Occipital lobe (tissue), 1 donor: ENCODE measurements at regions not wholly inside any gene's neighbourhood (a gene's known extent, or its start where the extent isn't known, plus 50 kb on each side); places are given as distances from the start of the nearest gene placed in this dataset.

Source experiments
- DNase-seq: peaks from one replicate; lab custom pipeline; 2025; lab: John Stamatoyannopoulos, UW

DNA sequence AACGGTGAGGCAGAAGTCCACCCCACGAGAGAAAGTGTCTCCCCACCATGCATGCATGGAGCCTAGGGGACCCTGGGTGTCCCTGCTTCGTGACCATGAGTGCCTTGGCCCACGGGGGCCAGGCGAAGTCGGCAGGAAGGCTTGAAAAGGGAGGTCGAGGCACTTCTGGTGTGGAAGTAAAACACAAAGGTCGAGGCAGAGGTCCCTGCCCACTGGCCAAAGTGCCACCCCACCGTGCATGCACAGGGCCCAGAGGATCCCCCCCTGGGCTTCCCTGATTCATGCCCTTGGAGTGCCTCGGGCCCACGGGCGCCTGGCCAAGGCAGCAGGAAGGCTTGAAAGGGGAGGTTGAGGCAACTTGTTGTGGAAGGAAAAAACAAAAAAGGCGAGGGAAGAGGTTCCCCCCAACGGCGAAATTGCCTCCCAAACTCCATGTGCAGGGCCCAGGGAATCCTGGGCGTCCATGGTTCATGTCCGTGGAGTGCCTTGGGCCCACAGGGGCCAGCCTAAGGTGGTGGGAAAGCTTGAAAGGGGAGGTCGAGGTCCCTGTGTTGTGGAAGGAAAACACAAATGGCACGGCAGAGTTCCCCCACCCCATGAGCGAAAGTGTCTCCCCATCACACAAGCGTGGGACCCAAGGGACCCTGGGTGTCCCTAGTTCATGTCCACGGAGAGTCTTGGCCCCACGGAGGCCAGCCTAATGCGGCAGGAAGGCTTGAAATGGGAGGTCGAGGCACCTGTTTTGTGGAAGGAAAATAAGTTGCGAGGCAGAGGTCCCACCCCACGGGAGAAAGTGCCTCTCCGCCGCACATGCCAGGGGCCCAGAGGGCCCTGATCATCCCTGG is 372.1 kb downstream of the ALG10 start:
- DNase-seq = no peak

DNA sequence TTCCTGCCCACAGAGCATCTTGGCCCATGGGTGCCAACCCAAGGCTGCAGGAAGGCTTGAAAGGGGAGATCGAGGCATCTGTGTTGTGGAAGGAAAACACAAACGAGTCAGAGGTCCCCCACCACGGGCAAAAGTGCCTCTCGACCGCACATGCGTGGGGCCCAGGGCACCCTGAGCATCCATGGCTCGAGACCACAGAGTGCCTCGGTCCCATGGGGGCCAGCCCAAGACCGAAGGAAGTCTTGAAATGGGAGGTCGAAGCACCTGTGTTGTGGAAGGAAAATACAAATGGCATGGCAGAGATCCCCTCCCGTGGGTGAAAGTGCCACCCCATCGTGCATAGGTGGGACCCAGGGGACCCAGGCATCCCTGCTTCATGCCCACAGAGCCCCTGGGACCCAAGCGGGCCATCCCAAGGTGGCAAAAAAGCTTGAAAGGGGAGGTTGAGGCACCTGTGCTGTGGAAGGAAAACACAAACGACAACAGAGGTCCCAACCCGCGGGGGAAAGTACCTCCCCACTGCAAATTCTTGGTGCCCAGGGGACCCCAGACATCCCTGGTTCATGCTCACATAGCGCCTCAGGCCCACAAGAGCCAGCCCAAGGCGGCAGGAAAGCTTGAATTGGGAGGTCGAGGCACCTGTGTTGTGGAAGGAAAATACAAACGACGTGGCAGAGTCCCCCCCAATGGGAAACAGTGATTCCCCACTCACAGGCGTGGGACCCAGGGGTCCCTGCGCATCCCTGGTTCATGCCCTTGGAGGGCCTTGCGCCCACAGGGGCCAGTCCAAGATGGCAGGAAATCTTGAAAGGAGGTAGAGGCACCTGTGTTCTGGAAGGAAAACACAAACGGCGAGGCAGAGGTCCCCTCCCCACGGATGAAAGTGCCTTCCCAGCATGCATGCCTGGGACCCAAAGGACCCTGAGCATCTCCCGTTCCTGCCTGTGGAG is 373.0 kb downstream of the ALG10 start:
- no peak for DNase-seq

GRCh38 chr12:34396006-34396860 is 373.9 kb downstream of the ALG10 start:
- no peak for DNase-seq

GRCh38 chr12:34396861-34397590 is 374.7 kb downstream of the ALG10 start:
- no peak for DNase-seq

- DNase-seq = no peak
These were observed 375.5 kb downstream of the ALG10 start for GRCh38 chr12:34397591-34398365.

DNA sequence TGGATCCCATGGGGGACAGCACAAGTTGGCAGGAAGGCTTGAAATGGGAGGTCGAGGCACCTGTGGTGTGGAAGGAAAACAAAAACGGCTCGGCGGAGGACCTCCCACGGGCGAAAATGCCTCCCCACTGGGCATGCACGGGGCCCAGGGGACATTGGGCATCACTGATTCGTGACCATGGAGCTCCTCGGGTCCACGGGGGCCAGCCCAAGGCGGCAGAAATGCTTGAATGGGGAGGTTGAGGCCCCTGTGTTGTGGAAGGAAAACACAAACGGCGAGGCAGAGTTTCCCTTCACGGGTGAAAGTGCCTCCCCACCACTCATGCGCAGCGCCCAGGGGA is 376.0 kb downstream of the ALG10 start:
- no peak for DNase-seq

- no peak for DNase-seq
These were observed 376.7 kb downstream of the ALG10 start for GRCh38 chr12:34398706-34399630.

GRCh38 chr12:34399631-34400410 is 377.5 kb downstream of the ALG10 start:
- DNase-seq = no peak

DNA sequence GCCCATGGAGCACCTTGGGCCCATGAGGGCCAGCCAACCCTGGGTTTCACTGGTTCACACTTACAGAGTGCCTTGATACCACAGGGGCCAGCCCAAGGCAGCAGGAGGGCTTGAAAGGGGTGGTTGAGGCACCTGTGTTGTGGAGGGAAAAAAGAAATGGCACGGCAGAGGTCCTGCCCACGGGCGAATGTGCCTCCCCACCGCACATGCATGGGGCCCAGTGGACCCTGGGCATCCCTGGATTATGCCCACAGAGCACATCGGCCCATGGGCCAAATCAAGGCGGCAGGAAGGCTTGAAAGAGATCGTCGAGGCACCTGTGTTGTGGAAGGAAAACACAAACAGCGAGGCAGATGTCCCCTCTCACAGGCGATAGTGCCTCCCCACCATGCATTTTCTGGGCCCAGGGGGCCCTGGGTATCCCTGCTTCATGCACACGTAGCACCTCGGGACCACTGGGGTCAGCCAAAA is 378.1 kb downstream of the ALG10 start:
- no peak for DNase-seq

DNA sequence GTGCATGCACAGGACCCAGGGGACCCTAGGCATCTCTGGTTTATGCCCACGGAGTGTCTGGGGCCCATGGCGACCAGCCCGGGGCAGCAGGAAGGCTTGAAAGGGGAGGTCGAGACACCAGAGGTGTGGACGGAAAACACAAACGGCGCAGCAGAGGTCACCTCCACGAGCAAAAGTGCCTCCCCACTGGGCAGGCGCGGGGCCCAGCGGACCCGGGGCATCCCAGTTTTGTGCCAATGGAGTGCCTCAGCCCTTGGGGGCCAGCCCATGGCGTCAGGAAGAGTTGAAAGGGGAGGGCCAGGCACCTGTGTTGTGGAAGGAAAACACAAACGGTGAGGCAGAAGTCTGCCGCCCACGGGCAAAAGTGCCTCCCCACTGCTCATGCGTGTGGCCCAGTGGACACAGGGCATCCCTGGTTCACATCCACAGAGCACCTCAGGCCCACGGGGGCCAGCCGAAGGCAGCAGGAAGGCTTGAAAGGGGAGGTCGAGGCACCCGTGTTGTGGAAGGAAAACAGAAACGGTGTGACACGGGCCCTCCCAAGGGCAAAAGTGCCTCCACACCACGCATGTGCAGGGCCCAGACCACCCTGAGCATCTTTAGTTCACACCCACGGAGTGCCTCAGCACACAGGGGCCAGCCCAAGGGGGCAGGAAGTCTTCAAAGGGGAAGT is 378.8 kb downstream of the ALG10 start:
- DNase-seq = no peak

GRCh38 chr12:34401659-34402227 is 379.4 kb downstream of the ALG10 start:
- DNase-seq = no peak

- no peak for DNase-seq
These were observed 380.1 kb downstream of the ALG10 start for GRCh38 chr12:34402228-34402898.

GRCh38 chr12:34402899-34403705 is 380.8 kb downstream of the ALG10 start:
- no peak for DNase-seq

DNA sequence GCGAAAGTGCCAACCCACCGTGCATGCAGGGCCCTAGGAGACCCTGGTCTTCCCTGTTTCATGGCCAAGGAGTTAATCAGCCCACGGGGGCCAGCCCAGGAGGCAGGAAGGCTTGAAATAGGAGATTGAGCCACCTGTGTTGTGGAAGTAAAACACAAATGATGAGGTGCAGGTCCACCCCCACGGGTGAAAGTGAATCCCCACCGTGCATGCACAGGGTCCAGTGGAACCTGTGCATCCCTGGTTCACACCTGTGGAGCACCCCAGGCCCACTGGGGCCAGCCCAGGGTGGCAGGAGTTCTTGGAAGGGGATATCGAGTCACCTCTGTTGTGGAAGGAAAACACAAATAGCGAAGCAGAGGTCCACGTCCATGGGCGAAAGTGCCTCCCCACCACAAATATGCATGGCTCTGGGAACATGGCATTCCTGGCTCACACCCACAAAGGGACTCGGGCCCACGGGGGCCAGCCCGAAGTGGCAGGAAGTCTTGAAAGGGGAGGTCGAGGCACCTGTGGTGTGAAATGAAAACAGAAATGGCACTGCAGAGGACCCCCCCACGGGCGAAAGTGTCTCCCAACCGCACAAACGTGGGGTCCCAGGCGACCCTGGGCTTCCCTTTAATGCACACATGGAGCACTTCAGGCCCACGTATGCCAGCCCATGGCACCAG is 381.5 kb downstream of the ALG10 start:
- no peak for DNase-seq
